Uterus (tissue), 3 donors: ENCODE measurements at regions not wholly inside any gene's neighbourhood (a gene's known extent, or its start where the extent isn't known, plus 50 kb on each side); places are given as distances from the start of the nearest gene placed in this dataset.

ENCODE experiments used
- DNase-seq, 2 donors: peaks; one replicate each; pipeline ENCODE4 v3.0.0-alpha.2; 2019 to 2020
- H3K27ac ChIP-seq, 2 donors: fragments of 200-600 bp; sonication (generic); 1 replicate in 1 of 2; 2 replicates in 1 of 2; pipeline ENCODE4 v1.5.1; 2016 to 2018
- H3K27me3 ChIP-seq, 2 donors: fragments of 200-600 bp; sonication (generic); one replicate each; pipeline ENCODE4 v1.5.1; 2018 to 2019; ENCODE audit warnings: control low read depth in 1 of 2
- H3K36me3 ChIP-seq, 2 donors: fragments of 200-600 bp; sonication (generic); one replicate each; pipeline ENCODE4 v1.5.1; 2019; ENCODE audit warnings: control low read depth in 1 of 2
- H3K4me1 ChIP-seq, 2 donors: fragments of 200-600 bp; sonication (generic); one replicate each; pipeline ENCODE4 v1.5.1; 2018 to 2019; ENCODE audit warnings: control low read depth in 1 of 2
- H3K4me3 ChIP-seq, 2 donors: fragments of 200-600 bp; sonication (generic); 1 replicate in 1 of 2; 2 replicates in 1 of 2; pipeline ENCODE4 v1.5.1; 2018 to 2019; ENCODE audit warnings: mild to moderate bottlenecking in 1 of 2
- H3K9me3 ChIP-seq, 2 donors: fragments of 200-600 bp; sonication (generic); one replicate each; pipeline ENCODE4 v1.5.1; 2019; ENCODE audit warnings: control low read depth in 1 of 2
- CTCF ChIP-seq, 4 experiments: fragments of 200-600 bp in 2 of 4; fragments of 450-650 bp in 2 of 4; sonication (generic) in 2 of 4; IDR thresholded peaks; one replicate each; pipeline ENCODE4 v1.5.1; 2016 to 2019; ENCODE audit warnings: antibody characterized with exemption in 4 of 4, mild to moderate bottlenecking in 2 of 4, moderate library complexity in 1 of 4
- POLR2A ChIP-seq, 2 donors: fragments of 450-650 bp; IDR thresholded peaks; one replicate each; pipeline ENCODE4 v1.6.1; 2016; ENCODE audit warnings: antibody characterized with exemption in 2 of 2, mild to moderate bottlenecking in 1 of 2, moderate library complexity in 1 of 2
- intact Hi-C: fragments of 100-400 bp; cut with DNase I; formaldehyde crosslinking; loops from one replicate; pipeline ENCODE4 v1.15.1; 2023; ENCODE audit warnings: low total_unique reads
- donor health status: DM: yes; HTN: yes; CAD: no.

GRCh38 chr20:63127700-63128364, 88.1 kb downstream of the YTHDF1 start:
- H3K36me3 ChIP-seq, result no peaks in the 10 kb centered on the region
- no peaks in the 10 kb centered on the region for H3K4me1 ChIP-seq
- intact Hi-C loops, result no loop called here
- H3K27me3 ChIP-seq, result no peaks in the 10 kb centered on the region
- H3K27ac ChIP-seq, result no peak overlapping the region
- TF ChIP-seq POLR2A (IDR thresholded peaks at IDR 0.05) (no peak), CTCF (IDR thresholded peaks at IDR 0.05) (no peak)
- no peak for DNase-seq
- no peak overlapping the region for H3K4me3 ChIP-seq
- no peaks in the 10 kb centered on the region for H3K9me3 ChIP-seq

- Histone ChIP-seq H3K4me3 (no peak overlapping the region), H3K27me3 (no peaks in the 10 kb centered on the region), H3K27ac (no peak overlapping the region), H3K4me1 (no peaks in the 10 kb centered on the region), H3K9me3 (no peaks in the 10 kb centered on the region), H3K36me3 (no peaks in the 10 kb centered on the region)
- intact Hi-C loops, result no loop called here
- DNase-seq, result no peak
- TF ChIP-seq POLR2A (IDR thresholded peaks at IDR 0.05) (no peak), CTCF (IDR thresholded peaks at IDR 0.05) (no peak)
Measured at GRCh38 chr20:63126876-63127699, 88.8 kb downstream of the YTHDF1 start.

GRCh38 chr20:63125838-63126601, 89.9 kb downstream of the YTHDF1 start:
- intact Hi-C loops, result no loop called here
- Histone ChIP-seq H3K36me3 (no peaks in the 10 kb centered on the region), H3K9me3 (no peaks in the 10 kb centered on the region), H3K27me3 (no peaks in the 10 kb centered on the region), H3K4me1 (no peaks in the 10 kb centered on the region), H3K27ac (no peak overlapping the region), H3K4me3 (no peak overlapping the region)
- no peak for TF ChIP-seq CTCF (IDR thresholded peaks at IDR 0.05)
- TF ChIP-seq POLR2A (IDR thresholded peaks at IDR 0.05), result no peak
- no peak for DNase-seq

- TF ChIP-seq CTCF (IDR thresholded peaks at IDR 0.05), result no peak
- TF ChIP-seq POLR2A (IDR thresholded peaks at IDR 0.05), result no peak
- no peaks in the 10 kb centered on the region for H3K27me3 ChIP-seq
- H3K4me3 ChIP-seq, result no peak overlapping the region
- DNase-seq, result no peak
- no peaks in the 10 kb centered on the region for H3K9me3 ChIP-seq
- intact Hi-C loops, result no loop called here
- no peaks in the 10 kb centered on the region for H3K36me3 ChIP-seq
- H3K27ac ChIP-seq, result no peak overlapping the region
- H3K4me1 ChIP-seq, result no peaks in the 10 kb centered on the region
Measured at GRCh38 chr20:63125581-63125837, 90.4 kb downstream of the YTHDF1 start.
